CD4-positive, alpha-beta T cell (primary cell): ENCODE measurements at regions not wholly inside any gene's neighbourhood (a gene's known extent, or its start where the extent isn't known, plus 50 kb on each side); places are given as distances from the start of the nearest gene placed in this dataset.

Experiments
- ATAC-seq: fragments of 200-7000 bp; cut with Tn5 transposase; one replicate; pipeline ENCODE4 v1.10.0; 2022; ENCODE audit warnings: mild to moderate bottlenecking; ENCODE audit not compliant: poor library complexity
- CTCF ChIA-PET: fragments of 350-600 bp; sonication (Branson Sonifier 250); formaldehyde crosslinking; loops from one replicate; lab custom pipeline; 2021; ENCODE audit warnings: antibody characterized with exemption, inconsistent platforms; lab: Charles Lee
- POLR2A ChIA-PET: fragments of 350-600 bp; sonication (Branson Sonifier 250); formaldehyde crosslinking; loops from one replicate; lab custom pipeline; 2021; ENCODE audit warnings: antibody characterized with exemption, inconsistent platforms; lab: Charles Lee
- DNase-seq, 14 experiments: peaks; one replicate each; pipeline ENCODE4 v3.0.0-alpha.2; 2013 to 2020; ENCODE audit warnings: mixed read lengths in 2 of 14
- H3K27ac ChIP-seq, 2 donors: one replicate each; pipeline versions ENCODE4 v1.5.1 to v1.7.0; 2013; ENCODE audit warnings: low read length in 2 of 2, low read depth in 1 of 2, mild to moderate bottlenecking in 1 of 2
- H3K27me3 ChIP-seq, 2 experiments: 1 replicate in 1 of 2; 2 replicates in 1 of 2; pipeline versions ENCODE4 v1.6.1 to v1.7.0; 2013; ENCODE audit warnings: low read length in 2 of 2, control low read depth in 1 of 2, mild to moderate bottlenecking in 1 of 2, moderate library complexity in 1 of 2; ENCODE audit not compliant: insufficient read depth in 2 of 2, control insufficient read depth in 1 of 2
- H3K36me3 ChIP-seq: one replicate; pipeline ENCODE4 v1.6.1; 2013; ENCODE audit warnings: low read length, control low read depth; ENCODE audit not compliant: insufficient read depth
- H3K4me1 ChIP-seq: one replicate; pipeline ENCODE4 v1.6.1; 2013; ENCODE audit warnings: low read length, control low read depth; ENCODE audit not compliant: insufficient read depth
- H3K4me3 ChIP-seq: one replicate; pipeline ENCODE4 v1.5.1; 2013; ENCODE audit warnings: mild to moderate bottlenecking, low read length, moderate library complexity
- H3K9me3 ChIP-seq, 2 experiments: 1 replicate in 1 of 2; 2 replicates in 1 of 2; pipeline versions ENCODE4 v1.6.1 to v1.7.0; 2013; ENCODE audit warnings: low read length in 2 of 2, mild to moderate bottlenecking in 2 of 2, control low read depth in 1 of 2, moderate library complexity in 1 of 2; ENCODE audit not compliant: control insufficient read depth in 1 of 2, insufficient read depth in 1 of 2
- H3K27ac Mint-ChIP-seq: one replicate; pipeline ENCODE4 v1.8.0; 2020; ENCODE audit warnings: mixed read lengths
- H3K27me3 Mint-ChIP-seq: one replicate; pipeline ENCODE4 v1.8.0; 2021; ENCODE audit warnings: mixed read lengths
- H3K36me3 Mint-ChIP-seq: one replicate; pipeline ENCODE4 v1.8.0; 2021; ENCODE audit warnings: low read depth, mixed read lengths
- H3K4me1 Mint-ChIP-seq: one replicate; pipeline ENCODE4 v1.8.0; 2021; ENCODE audit warnings: low read depth, mixed read lengths
- H3K4me3 Mint-ChIP-seq: one replicate; pipeline ENCODE4 v1.8.0; 2020; ENCODE audit warnings: mild to moderate bottlenecking, mixed read lengths
- H3K9me3 Mint-ChIP-seq: one replicate; pipeline ENCODE4 v1.8.0; 2020; ENCODE audit warnings: mixed read lengths
- intact Hi-C, 2 experiments: fragments of 100-400 bp; cut with DNase I in 1 of 2; cut with micrococcal nuclease in 1 of 2; formaldehyde crosslinking; loops; one replicate each; pipeline versions ENCODE4 v1.15.1 to v1.9.0; 2023 to 2025; cut with DNase I, micrococcal nuclease
- TF ChIP-seq, protein P1 (sequence below): fragments of 200-600 bp; IDR thresholded peaks from one replicate; pipeline ENCODE4 v1.8.0; 2022; ENCODE audit warnings: antibody characterized with exemption, mild to moderate bottlenecking

DNA sequence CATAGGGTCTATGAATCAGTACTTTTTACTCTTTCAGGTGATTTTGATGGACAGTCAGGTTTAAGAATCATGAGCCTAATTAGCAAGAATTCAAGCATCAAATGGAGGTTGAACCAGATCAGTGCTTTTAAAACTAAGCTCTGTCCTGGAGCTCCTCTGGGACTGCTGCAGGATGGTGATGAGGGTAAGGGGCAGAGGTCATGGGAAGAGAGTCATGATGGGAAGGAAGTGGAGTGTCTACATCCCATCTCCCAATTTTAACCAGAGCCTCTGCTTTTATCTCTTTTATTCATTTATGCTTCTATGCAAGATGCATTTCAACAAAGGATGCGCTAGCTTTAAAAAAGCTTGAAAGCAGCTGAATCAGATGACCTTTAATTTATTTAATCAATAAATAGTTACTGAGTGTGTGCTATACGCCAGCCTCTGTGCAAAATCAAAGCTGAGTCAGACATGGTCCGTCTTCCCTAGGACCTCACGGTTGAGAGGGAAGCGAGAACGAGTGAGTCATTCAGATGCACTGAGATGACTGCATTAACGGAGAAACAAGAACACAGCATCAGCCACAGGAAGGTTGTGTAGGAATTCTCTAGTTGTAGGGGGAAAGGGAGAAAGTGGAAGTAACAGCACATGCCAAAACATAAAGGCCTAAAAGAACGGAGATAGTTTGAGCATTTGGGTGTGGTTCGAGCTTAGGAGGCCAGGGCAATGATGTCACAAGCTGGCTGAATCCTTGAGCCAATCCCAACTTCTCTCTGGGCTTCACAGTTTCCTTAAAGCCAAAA is 441.6 kb upstream of the BRINP1 start:
- DNase-seq (no peak), ATAC-seq (no peak)
- ChIA-PET CTCF (no interaction called here), POLR2A (no interaction called here)
- Mint-ChIP-seq H3K4me3 (no peak overlapping the region), H3K27ac (no peak overlapping the region), H3K4me1 (no peaks in the 10 kb centered on the region), H3K36me3 (no peaks in the 10 kb centered on the region), H3K9me3 (peaks cover 2% of the 10 kb centered on the region), H3K27me3 (no peaks in the 10 kb centered on the region)
- H3K9me3 ChIP-seq: peaks cover 0 to 5% of the 10 kb centered on the region in 2 experiments
- TF ChIP-seq, protein P1, sequence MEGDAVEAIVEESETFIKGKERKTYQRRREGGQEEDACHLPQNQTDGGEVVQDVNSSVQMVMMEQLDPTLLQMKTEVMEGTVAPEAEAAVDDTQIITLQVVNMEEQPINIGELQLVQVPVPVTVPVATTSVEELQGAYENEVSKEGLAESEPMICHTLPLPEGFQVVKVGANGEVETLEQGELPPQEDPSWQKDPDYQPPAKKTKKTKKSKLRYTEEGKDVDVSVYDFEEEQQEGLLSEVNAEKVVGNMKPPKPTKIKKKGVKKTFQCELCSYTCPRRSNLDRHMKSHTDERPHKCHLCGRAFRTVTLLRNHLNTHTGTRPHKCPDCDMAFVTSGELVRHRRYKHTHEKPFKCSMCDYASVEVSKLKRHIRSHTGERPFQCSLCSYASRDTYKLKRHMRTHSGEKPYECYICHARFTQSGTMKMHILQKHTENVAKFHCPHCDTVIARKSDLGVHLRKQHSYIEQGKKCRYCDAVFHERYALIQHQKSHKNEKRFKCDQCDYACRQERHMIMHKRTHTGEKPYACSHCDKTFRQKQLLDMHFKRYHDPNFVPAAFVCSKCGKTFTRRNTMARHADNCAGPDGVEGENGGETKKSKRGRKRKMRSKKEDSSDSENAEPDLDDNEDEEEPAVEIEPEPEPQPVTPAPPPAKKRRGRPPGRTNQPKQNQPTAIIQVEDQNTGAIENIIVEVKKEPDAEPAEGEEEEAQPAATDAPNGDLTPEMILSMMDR: no peak
- H3K27me3 ChIP-seq: no peaks in the 10 kb centered on the region
- no peaks in the 10 kb centered on the region for H3K4me1 ChIP-seq
- no peak overlapping the region for H3K27ac ChIP-seq
- no peak overlapping the region for H3K4me3 ChIP-seq
- intact Hi-C loops: no loop called here
- H3K36me3 ChIP-seq: no peaks in the 10 kb centered on the region

DNA sequence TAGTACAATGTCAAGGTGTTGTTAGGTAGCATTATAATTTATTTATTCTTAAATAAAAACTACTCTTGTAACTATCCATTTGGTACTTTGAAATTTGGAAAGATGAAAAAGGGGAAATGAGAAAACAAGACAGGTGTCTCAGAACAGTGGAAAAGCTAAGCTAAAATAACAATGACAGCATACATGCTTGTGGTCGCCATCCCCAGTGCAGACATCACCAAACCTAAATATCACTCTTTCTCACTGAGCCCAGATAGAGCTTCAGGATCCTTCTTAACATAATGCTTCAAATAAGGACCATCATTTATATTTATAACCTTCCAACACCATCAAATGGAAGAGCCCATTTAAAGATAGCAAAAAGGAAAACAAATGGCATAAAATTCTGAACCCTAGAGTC is 434.4 kb upstream of the BRINP1 start:
- Mint-ChIP-seq H3K27me3 (no peaks in the 10 kb centered on the region), H3K9me3 (no peaks in the 10 kb centered on the region), H3K4me3 (no peak overlapping the region), H3K27ac (no peak overlapping the region), H3K36me3 (no peaks in the 10 kb centered on the region), H3K4me1 (no peaks in the 10 kb centered on the region)
- Histone ChIP-seq H3K27me3 (peaks cover 0 to 2% of the 10 kb centered on the region in 2 experiments), H3K27ac (no peak overlapping the region), H3K36me3 (no peaks in the 10 kb centered on the region), H3K4me1 (no peaks in the 10 kb centered on the region), H3K9me3 (no peaks in the 10 kb centered on the region), H3K4me3 (no peak overlapping the region)
- DNase-seq (no peak), ATAC-seq (no peak)
- ChIA-PET POLR2A (no interaction called here), CTCF (no interaction called here)
- TF ChIP-seq, protein P1: no peak
- intact Hi-C loops: no loop called here

DNA sequence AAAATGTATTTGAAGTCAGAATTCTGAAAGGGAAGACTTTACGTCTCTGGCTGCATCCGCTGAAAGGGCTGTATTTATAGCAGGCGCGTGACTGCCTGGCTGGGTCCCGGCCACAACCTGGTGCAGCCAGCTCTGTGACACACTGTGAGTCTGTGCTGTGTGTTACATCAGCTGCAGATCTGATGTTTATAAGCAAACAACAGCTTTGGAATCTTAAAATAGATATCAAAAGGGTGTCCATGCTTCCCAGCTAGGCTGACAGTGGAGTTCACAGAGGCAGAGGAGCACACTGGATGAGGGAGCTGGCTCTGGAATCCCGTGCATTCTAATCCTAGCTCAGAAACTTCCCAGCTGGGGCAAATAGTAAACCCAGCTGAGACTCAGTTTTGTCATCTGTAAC is 433.4 kb upstream of the BRINP1 start:
- ChIA-PET POLR2A (no interaction called here), CTCF (no interaction called here)
- Histone ChIP-seq H3K4me1 (no peaks in the 10 kb centered on the region), H3K9me3 (no peaks in the 10 kb centered on the region), H3K4me3 (no peak overlapping the region), H3K27me3 (peaks cover 0 to 2% of the 10 kb centered on the region in 2 experiments), H3K36me3 (no peaks in the 10 kb centered on the region), H3K27ac (no peak overlapping the region)
- no peak for ATAC-seq
- TF ChIP-seq, protein P1: no peak
- Mint-ChIP-seq H3K36me3 (no peaks in the 10 kb centered on the region), H3K4me3 (no peak overlapping the region), H3K27me3 (no peaks in the 10 kb centered on the region), H3K9me3 (no peaks in the 10 kb centered on the region), H3K4me1 (no peaks in the 10 kb centered on the region), H3K27ac (no peak overlapping the region)
- DNase-seq: no peak
- intact Hi-C loops: no loop called here
